ENCODE measurements at regions not wholly inside any gene's neighbourhood (a gene's known extent, or its start where the extent isn't known, plus 50 kb on each side); places are given as distances from the start of the nearest gene placed in this dataset.

- no peak overlapping the region for H3K4me3 ChIP-seq (ENCODE audit: low read depth, low read length)
- in situ Hi-C loops (cut with HindIII; ENCODE audit: low sequenced_read_pairs): loop anchor here (25.0 kb wide), 1 partner anchor 151 kb away; no protein-coding TSS in a partner anchor
- no peak for TF ChIP-seq CTCF (IDR thresholded peaks at IDR 0.05; ENCODE audit: low read depth, low read length, missing control alignments)
- DNase-seq (ENCODE audit: low read depth): no peak
These were observed 52.1 kb upstream of the DIPK1A start for GRCh38 chr1:93013145-93014065.

GRCh38 chr1:93014168-93014567, 52.9 kb upstream of the DIPK1A start:
- in situ Hi-C loops (cut with HindIII; ENCODE audit: low sequenced_read_pairs): loop anchor here (25.0 kb wide), 1 partner anchor 152 kb away; no protein-coding TSS in a partner anchor
- no peak overlapping the region for H3K4me3 ChIP-seq (ENCODE audit: low read depth, low read length)
- no peak for TF ChIP-seq CTCF (IDR thresholded peaks at IDR 0.05; ENCODE audit: low read depth, low read length, missing control alignments)
- DNase-seq (ENCODE audit: low read depth): no peak

GRCh38 chr1:93015590-93015989, 54.3 kb upstream of the DIPK1A start:
- no peak for DNase-seq (ENCODE audit: low read depth)
- no peak for TF ChIP-seq CTCF (IDR thresholded peaks at IDR 0.05; ENCODE audit: low read depth, low read length, missing control alignments)
- in situ Hi-C loops (cut with HindIII; ENCODE audit: low sequenced_read_pairs): loop anchor here (25.0 kb wide), 1 partner anchor 153 kb away; no protein-coding TSS in a partner anchor
- H3K4me3 ChIP-seq (ENCODE audit: low read depth, low read length): no peak overlapping the region

DNA sequence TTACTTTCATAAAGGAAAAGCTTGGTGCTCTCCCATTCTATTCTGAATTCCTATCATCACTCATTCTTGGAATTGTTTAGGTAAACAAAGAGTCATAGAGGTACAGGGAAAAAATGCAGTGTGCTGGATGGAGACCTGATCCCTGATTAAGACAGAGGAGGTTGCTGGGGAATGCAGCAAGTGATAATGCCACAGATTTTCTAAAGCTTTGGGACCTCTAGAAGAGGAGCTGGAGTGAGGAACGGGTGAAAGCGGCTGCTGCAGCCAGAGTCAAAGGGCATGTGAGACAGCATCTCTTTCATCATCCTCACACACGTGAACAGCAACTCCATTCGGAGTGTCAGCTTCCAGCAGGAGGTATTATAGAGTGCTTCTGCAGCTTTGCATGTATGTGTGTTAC, 54.9 kb upstream of the DIPK1A start:
- H3K4me3 ChIP-seq (ENCODE audit: low read depth, low read length): no peak overlapping the region
- no peak for DNase-seq (ENCODE audit: low read depth)
- no peak for TF ChIP-seq CTCF (IDR thresholded peaks at IDR 0.05; ENCODE audit: low read depth, low read length, missing control alignments)
- in situ Hi-C loops (cut with HindIII; ENCODE audit: low sequenced_read_pairs): loop anchor here (25.0 kb wide), 1 partner anchor 154 kb away; no protein-coding TSS in a partner anchor

DNA sequence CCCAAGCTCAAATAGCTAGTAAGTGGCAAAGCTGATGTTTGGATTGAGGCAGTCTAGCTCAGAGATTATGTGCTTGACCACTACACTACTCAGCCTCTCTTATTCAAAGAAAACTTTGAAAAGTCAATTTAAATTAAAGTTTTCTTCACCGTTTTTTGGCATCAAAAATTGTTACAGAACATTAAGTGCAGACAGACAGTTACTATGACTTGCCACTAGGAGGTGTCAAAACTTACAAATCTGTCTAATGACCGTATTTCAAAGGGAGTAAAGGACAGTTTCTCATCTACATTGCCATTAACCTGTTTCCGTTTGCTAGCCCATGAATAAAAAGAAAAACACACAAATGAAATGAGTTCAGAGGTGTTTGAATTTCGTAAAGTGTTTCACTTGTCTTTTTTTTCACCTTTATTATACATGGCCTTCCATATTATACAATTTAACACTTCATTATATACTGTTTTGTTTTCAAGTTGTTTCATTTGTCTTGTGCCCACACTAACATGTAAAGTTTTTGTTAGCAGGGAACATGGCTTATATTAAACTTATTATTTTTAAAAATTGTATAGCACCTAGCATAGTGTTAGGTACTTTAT, 57.4 kb upstream of the MTF2 start:
- peak; percentile 31 for DNase-seq (ENCODE audit: low read depth)
- in situ Hi-C loops (cut with HindIII; ENCODE audit: low sequenced_read_pairs): loop anchor here (25.0 kb wide), 1 partner anchor 159 kb away; no protein-coding TSS in a partner anchor
- TF ChIP-seq CTCF (IDR thresholded peaks at IDR 0.05; ENCODE audit: low read depth, low read length, missing control alignments): peak; percentile 62
- no peak overlapping the region for H3K4me3 ChIP-seq (ENCODE audit: low read depth, low read length)

- in situ Hi-C loops (cut with HindIII; ENCODE audit: low sequenced_read_pairs): loop anchor here (25.0 kb wide), 1 partner anchor 160 kb away; no protein-coding TSS in a partner anchor
- no peak overlapping the region for H3K4me3 ChIP-seq (ENCODE audit: low read depth, low read length)
- no peak for TF ChIP-seq CTCF (IDR thresholded peaks at IDR 0.05; ENCODE audit: low read depth, low read length, missing control alignments)
- no peak for DNase-seq (ENCODE audit: low read depth)
These were observed 56.5 kb upstream of the MTF2 start for GRCh38 chr1:93022580-93022979.
